ENCODE measurements at regions not wholly inside any gene's neighbourhood (a gene's known extent, or its start where the extent isn't known, plus 50 kb on each side); places are given as distances from the start of the nearest gene placed in this dataset.

DNA sequence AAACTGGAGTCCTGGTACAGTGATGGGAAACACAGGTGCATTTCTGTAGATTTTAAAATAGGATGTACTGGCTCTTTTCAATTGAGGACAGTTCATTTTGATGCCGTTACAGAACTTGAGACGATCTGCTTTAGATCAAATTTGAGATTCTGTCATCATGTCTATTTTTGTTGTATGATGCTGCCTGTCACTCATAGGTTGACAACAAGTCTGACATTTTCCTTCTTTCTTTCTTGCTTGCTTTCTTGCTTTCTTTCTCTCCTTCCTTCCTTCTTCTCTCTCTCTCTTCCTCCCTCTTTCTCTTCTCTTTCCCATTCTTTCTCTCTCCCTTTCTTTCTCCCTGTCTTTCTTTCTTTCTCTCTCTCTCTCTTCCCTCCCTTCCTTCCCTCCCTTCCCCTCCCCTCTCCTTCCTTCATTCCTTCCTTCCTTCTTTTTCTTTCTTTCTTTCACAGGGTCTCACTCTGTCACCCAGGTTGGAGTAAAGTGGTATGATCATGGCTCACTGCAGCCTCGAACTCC lies 152.6 kb upstream of the SGK1 start:
- no peak for ATAC-seq (ENCODE audit: low FRiP score)
- DNase-seq (ENCODE audit: low spot score) = no peak
- TF ChIP-seq, protein P1, sequence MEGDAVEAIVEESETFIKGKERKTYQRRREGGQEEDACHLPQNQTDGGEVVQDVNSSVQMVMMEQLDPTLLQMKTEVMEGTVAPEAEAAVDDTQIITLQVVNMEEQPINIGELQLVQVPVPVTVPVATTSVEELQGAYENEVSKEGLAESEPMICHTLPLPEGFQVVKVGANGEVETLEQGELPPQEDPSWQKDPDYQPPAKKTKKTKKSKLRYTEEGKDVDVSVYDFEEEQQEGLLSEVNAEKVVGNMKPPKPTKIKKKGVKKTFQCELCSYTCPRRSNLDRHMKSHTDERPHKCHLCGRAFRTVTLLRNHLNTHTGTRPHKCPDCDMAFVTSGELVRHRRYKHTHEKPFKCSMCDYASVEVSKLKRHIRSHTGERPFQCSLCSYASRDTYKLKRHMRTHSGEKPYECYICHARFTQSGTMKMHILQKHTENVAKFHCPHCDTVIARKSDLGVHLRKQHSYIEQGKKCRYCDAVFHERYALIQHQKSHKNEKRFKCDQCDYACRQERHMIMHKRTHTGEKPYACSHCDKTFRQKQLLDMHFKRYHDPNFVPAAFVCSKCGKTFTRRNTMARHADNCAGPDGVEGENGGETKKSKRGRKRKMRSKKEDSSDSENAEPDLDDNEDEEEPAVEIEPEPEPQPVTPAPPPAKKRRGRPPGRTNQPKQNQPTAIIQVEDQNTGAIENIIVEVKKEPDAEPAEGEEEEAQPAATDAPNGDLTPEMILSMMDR (IDR thresholded peaks at IDR 0.05) = no peak

DNA sequence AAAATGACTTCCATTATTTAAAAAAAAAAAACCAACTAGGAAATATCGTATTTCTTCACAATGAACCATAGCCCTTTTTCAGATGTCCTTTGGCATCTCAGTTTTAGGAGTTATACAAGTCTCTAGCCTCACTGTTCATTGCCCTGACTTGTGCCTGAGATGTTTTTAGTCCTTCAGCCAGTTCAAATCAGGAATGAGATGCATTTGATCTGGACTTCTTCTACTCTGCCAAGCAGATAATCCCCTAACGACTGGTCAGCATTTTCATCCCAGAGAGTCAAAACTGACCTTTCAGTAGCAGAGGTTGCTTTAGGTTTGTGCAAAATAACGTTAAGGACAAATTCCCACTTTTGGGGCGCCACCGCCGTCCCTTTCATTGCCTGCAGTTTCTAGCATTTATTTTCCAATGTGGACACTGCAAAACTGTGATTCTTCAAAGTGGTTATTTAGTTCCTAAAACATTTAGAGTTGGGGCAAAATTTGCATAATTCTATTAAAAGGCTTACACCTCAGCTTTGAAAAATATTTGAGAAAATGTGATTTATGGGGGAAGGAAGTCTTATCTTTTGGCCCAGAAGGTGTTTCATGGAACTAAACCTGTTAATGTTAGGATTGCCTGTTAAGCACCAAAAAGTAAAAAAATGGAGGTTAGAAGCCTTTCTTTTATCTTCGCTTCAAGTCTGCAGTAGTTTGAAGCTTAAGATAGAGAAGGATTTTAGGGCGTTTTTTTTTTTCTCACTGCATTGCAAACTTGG lies 152.0 kb upstream of the SGK1 start:
- ATAC-seq (ENCODE audit: low FRiP score) = no peak
- TF ChIP-seq, protein P1 (IDR thresholded peaks at IDR 0.05) = no peak
- no peak for DNase-seq (ENCODE audit: low spot score)

DNA sequence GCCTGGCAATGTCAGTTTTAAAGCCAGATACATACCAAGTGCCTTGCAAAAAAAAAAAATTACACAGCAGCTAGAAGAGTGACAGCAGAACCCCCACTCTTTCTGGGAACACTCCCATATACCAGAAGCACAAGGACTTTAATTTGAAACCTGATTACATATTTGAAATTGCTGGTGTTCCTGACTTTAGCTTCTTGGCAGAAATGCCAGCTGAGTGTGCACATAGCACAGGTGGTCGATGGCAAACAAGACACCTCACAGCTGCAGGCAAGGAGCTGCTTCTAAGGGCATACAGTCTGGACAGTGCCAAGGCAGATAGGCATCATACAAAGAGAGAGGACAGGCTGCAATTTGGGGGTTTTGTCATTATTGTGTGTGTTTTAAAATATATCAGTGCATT lies 150.7 kb upstream of the SGK1 start:
- TF ChIP-seq, protein P1 (IDR thresholded peaks at IDR 0.05) = no peak
- DNase-seq (ENCODE audit: low spot score) (no peak), ATAC-seq (ENCODE audit: low FRiP score) (no peak)

DNA sequence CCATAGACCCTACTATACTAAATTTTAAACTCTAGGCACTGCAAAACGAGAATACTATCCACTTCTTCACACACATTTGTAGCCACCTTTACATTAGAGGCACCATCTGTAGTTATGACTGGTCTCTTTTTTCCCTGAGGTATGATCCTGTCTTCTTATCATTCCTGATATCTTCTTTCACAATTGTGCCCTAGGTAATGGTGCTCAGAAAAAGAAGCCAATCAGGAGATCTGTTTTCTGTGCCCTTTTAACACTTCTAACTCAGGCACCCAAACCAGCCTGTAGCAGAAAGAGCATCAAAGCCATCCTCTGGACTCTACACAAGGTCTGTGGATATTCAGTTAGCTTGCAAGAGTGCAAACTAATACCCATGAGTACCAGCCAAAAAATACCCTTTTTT lies 149.7 kb upstream of the SGK1 start:
- ATAC-seq (ENCODE audit: low FRiP score) (no peak), DNase-seq (ENCODE audit: low spot score) (no peak)
- TF ChIP-seq, protein P1 (IDR thresholded peaks at IDR 0.05) = no peak

DNA sequence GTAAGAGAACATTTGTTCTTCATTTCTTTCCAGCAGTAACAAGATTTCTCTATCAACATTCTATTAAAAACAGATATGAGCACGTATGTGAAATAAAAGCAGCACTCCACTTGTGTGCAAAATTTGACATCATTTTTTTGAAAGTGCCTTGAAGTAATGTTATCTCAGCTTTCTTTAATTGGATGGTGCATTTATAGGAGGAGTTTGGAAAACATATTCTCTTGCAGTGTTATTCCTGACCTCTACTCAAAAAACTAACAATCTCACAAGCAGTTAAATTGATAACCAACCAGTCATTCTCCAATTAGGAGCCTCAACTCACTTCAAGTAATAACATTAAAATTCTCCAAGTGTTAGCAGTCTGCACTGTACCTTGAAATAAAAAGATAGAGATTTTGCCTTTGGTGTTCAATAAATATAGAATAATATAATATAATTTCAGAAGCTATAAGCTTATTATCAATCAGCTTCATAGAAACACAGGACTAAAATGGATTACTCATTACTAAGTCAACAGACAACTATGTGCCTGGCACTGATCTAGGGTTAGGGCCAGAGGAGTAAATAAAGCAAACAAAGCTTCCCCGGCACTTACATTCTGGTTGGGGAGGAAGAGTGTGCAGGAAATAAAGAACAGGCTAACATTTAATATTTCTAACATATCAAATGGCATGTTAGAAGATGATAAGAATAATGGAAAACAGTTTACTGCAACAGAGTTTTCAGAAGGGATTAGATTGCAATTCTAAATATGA lies 149.0 kb upstream of the SGK1 start:
- DNase-seq (ENCODE audit: low spot score) = no peak
- TF ChIP-seq, protein P1 (IDR thresholded peaks at IDR 0.05) = no peak
- ATAC-seq (ENCODE audit: low FRiP score) = no peak

DNA sequence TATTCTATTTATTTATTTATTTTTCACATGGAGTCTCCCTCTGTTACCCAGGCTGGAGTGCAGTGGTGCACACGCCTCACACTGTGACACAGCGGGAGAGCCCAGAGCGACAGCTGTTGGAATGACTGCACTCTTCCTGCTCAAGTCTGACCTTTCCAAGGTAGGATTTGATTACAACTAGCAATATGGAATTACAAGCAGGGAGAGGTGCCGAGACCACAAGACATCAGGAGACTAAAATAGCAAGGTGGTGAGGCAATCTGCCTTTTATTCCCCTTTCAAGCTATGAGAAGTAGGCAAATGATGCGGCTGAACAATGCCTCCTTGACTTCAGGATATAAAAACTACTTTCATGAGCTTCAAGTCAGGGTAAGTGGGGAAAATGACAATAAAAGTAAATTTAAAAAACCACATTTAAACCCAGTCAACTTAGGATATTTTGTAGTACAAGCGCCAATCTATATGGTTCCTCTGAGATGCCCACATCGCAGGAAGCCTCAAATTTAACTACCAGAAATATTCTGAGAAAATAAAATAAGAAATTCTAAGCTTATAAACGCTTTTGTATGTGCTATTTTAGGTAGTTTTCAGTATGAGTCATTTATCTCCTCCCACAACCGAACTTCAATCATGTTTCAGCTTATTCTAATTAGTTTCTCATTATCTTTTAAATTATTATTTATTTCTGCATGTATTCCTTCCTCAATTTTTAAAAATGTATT lies 146.9 kb upstream of the SGK1 start:
- ATAC-seq (ENCODE audit: low FRiP score) = no peak
- DNase-seq (ENCODE audit: low spot score) = no peak
- TF ChIP-seq, protein P1 (IDR thresholded peaks at IDR 0.05) = no peak
